ENCODE measurements at regions not wholly inside any gene's neighbourhood (a gene's known extent, or its start where the extent isn't known, plus 50 kb on each side); places are given as distances from the start of the nearest gene placed in this dataset.

DNA sequence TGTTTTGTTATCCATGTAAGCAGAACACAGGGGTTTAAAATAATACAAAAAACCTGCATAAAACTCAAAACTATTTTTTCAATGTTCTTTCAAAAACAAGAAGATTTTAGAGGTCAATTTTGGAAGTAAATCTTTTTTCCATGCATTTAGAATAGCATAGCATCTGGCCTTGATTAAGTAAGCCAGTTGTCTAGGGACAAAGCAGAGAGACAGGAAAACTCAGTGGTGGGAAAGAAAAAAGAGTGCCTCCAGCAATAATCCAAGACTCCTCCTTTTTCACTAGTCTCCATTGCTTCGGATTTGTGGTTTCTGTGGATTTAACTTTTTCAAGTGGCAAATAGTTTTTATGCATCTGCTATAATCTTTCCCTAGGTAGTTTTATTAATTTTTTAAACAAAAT, 88.9 kb downstream of the SUCNR1 start:
- BruUV-seq (replicated peaks) = no TSS peak
- no peak overlapping the region for H3K27ac Mint-ChIP-seq (ENCODE audit: unreplicated experiment)
- no peaks in the 10 kb centered on the region for H3K36me3 Mint-ChIP-seq (ENCODE audit: insufficient read depth, unreplicated experiment)
- intact Hi-C loops (cut with micrococcal nuclease; ENCODE audit: unreplicated experiment) = no loop called here
- H3K27me3 Mint-ChIP-seq (ENCODE audit: unreplicated experiment) = no peaks in the 10 kb centered on the region
- DNase-seq = no peak
- no peak overlapping the region for H3K4me3 Mint-ChIP-seq (ENCODE audit: low read depth, unreplicated experiment)
- CTCF ChIA-PET = no interaction called here
- TF ChIP-seq, protein P1, sequence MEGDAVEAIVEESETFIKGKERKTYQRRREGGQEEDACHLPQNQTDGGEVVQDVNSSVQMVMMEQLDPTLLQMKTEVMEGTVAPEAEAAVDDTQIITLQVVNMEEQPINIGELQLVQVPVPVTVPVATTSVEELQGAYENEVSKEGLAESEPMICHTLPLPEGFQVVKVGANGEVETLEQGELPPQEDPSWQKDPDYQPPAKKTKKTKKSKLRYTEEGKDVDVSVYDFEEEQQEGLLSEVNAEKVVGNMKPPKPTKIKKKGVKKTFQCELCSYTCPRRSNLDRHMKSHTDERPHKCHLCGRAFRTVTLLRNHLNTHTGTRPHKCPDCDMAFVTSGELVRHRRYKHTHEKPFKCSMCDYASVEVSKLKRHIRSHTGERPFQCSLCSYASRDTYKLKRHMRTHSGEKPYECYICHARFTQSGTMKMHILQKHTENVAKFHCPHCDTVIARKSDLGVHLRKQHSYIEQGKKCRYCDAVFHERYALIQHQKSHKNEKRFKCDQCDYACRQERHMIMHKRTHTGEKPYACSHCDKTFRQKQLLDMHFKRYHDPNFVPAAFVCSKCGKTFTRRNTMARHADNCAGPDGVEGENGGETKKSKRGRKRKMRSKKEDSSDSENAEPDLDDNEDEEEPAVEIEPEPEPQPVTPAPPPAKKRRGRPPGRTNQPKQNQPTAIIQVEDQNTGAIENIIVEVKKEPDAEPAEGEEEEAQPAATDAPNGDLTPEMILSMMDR (IDR thresholded peaks at IDR 0.05; ENCODE audit: unreplicated experiment) = no peak
- no peaks in the 10 kb centered on the region for H3K9me3 Mint-ChIP-seq (ENCODE audit: low read depth, unreplicated experiment)
- H3K4me1 Mint-ChIP-seq (ENCODE audit: low read depth, unreplicated experiment) = no peaks in the 10 kb centered on the region

DNA sequence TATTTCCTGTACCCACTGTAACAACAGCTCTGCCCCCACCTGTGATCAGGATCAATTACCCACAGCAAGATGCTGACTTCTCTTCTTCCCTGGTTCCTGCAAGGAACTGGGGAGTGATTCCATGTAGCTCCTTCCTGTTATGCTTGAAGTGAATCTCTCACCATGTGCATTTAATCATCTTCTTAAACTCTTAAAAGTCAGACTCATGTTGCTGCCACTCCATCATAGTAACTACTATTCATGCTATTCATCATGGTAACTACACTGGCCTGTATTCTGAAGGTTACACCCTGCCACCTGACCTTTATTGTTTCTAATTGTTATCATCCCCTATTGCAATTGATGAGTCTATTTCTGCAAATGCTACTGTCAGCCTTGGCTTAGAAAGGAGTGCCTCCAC, 89.5 kb downstream of the SUCNR1 start:
- no TSS peak for BruUV-seq (replicated peaks)
- no peaks in the 10 kb centered on the region for H3K36me3 Mint-ChIP-seq (ENCODE audit: insufficient read depth, unreplicated experiment)
- CTCF ChIA-PET = no interaction called here
- H3K27me3 Mint-ChIP-seq (ENCODE audit: unreplicated experiment) = no peaks in the 10 kb centered on the region
- no peaks in the 10 kb centered on the region for H3K4me1 Mint-ChIP-seq (ENCODE audit: low read depth, unreplicated experiment)
- no peak for DNase-seq
- no peaks in the 10 kb centered on the region for H3K9me3 Mint-ChIP-seq (ENCODE audit: low read depth, unreplicated experiment)
- no peak overlapping the region for H3K27ac Mint-ChIP-seq (ENCODE audit: unreplicated experiment)
- TF ChIP-seq, protein P1 (IDR thresholded peaks at IDR 0.05; ENCODE audit: unreplicated experiment) = no peak
- intact Hi-C loops (cut with micrococcal nuclease; ENCODE audit: unreplicated experiment) = no loop called here
- H3K4me3 Mint-ChIP-seq (ENCODE audit: low read depth, unreplicated experiment) = no peak overlapping the region

DNA sequence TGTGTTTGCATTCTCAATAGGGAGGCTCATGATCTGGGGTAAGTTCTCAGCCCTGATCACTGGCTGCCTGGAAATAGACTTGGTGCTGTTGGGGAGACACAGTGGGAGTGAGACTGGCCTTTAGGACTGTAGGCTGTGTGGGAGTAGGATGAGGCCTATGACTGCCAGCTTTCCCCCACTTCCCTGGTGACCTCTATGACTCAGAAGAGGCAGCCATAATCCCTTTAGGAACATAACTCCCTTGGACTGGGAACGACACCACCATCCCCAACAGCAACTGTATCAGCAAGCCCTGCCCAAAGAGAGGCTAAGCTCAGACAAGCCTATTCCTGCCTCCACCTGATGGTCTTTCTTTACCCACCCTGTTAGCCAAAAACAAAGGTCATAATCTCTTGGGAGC, 91.3 kb downstream of the SUCNR1 start:
- Mint-ChIP-seq H3K27me3 (ENCODE audit: unreplicated experiment) (no peaks in the 10 kb centered on the region), H3K9me3 (ENCODE audit: low read depth, unreplicated experiment) (no peaks in the 10 kb centered on the region), H3K27ac (ENCODE audit: unreplicated experiment) (no peak overlapping the region), H3K4me3 (ENCODE audit: low read depth, unreplicated experiment) (no peak overlapping the region), H3K4me1 (ENCODE audit: low read depth, unreplicated experiment) (no peaks in the 10 kb centered on the region), H3K36me3 (ENCODE audit: insufficient read depth, unreplicated experiment) (no peaks in the 10 kb centered on the region)
- no TSS peak for BruUV-seq (replicated peaks)
- CTCF ChIA-PET = no interaction called here
- no peak for DNase-seq
- TF ChIP-seq, protein P1 (IDR thresholded peaks at IDR 0.05; ENCODE audit: unreplicated experiment) = no peak
- intact Hi-C loops (cut with micrococcal nuclease; ENCODE audit: unreplicated experiment) = no loop called here

DNA sequence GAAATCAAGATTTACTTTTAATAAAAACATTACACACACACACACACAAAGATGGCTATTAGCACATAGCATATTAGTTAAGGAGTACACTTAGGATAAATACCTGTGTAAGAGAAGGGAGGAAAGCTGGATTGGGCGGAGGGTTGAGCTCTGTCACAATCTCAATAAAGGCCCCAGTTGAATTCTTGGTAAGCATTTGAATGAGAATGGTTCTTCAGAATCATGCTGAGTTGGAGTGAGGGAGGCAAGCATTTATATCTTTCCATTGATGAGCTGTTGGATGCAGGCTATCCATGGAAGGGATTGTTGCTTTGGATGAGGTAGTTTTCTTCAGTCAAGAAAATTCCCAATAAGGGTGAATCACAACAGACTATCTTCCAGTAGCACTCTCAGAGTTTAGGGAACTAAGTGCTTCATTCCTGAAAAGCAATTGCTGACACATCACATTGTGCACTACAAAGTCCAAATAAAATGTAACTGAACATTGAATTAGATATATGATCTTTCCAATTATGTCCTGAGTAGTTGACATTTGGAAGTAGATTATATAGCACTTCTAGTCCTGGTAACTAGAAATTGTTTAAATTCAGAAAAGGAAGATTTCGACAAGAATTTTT, 95.7 kb downstream of the SUCNR1 start:
- DNase-seq = no peak
- H3K36me3 Mint-ChIP-seq (ENCODE audit: insufficient read depth, unreplicated experiment) = no peaks in the 10 kb centered on the region
- intact Hi-C loops (cut with micrococcal nuclease; ENCODE audit: unreplicated experiment) = no loop called here
- TF ChIP-seq, protein P1 (IDR thresholded peaks at IDR 0.05; ENCODE audit: unreplicated experiment) = no peak
- BruUV-seq (replicated peaks) = no TSS peak
- no peaks in the 10 kb centered on the region for H3K27me3 Mint-ChIP-seq (ENCODE audit: unreplicated experiment)
- no peak overlapping the region for H3K27ac Mint-ChIP-seq (ENCODE audit: unreplicated experiment)
- no peak overlapping the region for H3K4me3 Mint-ChIP-seq (ENCODE audit: low read depth, unreplicated experiment)
- CTCF ChIA-PET = interaction anchor here (1.5 kb wide), 1 partner anchor 9 kb away, joined by 3 read pairs; no protein-coding TSS in a partner anchor
- H3K4me1 Mint-ChIP-seq (ENCODE audit: low read depth, unreplicated experiment) = peaks cover 34% of the 10 kb centered on the region
- no peaks in the 10 kb centered on the region for H3K9me3 Mint-ChIP-seq (ENCODE audit: low read depth, unreplicated experiment)
